GM23248 (cell line): ENCODE measurements at regions not wholly inside any gene's neighbourhood (a gene's known extent, or its start where the extent isn't known, plus 50 kb on each side); places are given as distances from the start of the nearest gene placed in this dataset.

Experiments
- EZH2 ChIP-seq: fragments of 200-600 bp; sonication (generic); IDR thresholded peaks from 2 replicates; pipeline ENCODE4 v1.6.1; 2018; ENCODE audit warnings: antibody characterized with exemption, mild to moderate bottlenecking; ENCODE audit not compliant: insufficient read depth, poor library complexity, severe bottlenecking
- EZH2phosphoT487 ChIP-seq: fragments of 200-600 bp; sonication (generic); IDR thresholded peaks from 2 replicates; pipeline ENCODE4 v1.6.1; 2018; ENCODE audit warnings: antibody characterized with exemption, moderate library complexity, mild to moderate bottlenecking, low read depth; ENCODE audit not compliant: insufficient read depth

GRCh38 chr16:64717871-64718270 lies 404.0 kb downstream of the CDH11 start:
- no peak for TF ChIP-seq EZH2phosphoT487
- TF ChIP-seq EZH2, result no peak
